HG03139 (cell line): ENCODE measurements at regions not wholly inside any gene's neighbourhood (a gene's known extent, or its start where the extent isn't known, plus 50 kb on each side); places are given as distances from the start of the nearest gene placed in this dataset.

Experiments used
- ATAC-seq: cut with Tn5 transposase; IDR thresholded peaks from one replicate; pipeline ENCODE4 v1.9.1; 2021; ENCODE audit not compliant: unreplicated experiment

DNA sequence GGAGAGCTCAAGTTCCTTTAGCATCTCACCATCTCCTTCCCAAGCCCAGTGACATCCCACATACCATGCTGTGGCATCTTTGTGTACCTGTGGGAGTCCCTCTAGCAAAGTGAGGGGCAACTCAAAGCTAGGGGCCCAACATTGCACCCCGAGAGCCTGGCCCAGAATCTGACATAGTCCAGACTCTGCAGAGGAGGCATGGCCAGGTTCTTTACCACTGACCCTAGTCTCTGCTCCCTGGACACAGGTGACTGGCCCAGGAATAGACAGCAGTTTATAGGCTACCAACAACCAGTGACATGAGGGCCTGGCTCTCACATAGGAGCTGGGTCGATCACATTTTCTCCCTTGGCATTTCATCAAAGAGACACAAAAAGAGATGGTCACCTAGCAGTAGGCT lies 444.0 kb upstream of the ZMIZ1 start:
- ATAC-seq: no peak

DNA sequence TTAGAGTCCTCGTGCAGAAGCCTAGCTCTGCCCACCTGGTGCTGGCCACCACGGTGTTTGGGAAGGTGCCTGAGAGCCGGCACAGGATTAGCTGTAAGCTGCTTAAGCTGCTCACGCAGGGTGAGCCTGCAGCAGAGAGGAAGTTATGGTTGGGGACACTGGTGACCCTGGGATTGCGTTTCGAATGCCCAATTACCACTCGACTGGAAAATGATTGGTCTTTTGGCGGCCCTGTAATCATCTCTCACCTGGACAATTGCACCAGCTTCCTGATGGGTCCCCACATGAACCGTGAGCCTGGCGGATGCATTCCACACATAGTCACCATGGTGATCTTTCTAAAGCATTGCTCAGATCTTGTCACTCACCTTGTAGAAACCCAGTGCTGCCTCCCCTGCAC lies 442.3 kb upstream of the ZMIZ1 start:
- no peak for ATAC-seq

DNA sequence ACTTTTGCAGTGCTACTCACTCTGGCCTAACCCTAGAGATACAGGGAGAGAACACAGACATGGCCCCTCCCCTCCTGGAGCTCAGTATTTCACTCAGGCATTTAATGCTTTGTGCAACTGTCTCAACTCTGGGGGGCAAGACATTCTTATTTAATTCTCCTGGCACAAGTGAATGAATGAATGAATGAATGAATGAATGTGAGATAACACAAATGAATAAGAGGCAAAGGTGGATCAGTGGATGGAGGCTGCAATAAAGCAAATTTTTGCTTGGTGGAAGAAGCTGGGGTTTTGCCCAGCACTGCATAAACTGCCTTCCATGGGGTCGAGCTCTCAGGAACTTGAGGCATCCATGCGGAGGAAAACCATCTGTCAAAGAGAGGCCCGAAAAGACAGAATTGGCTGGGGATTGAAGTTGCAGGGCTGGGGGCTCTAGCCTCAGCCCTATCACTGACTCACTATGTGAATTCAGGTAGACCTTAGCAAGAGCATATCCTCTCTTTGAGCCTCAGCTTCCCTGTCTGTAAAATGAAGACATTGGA lies 441.4 kb upstream of the ZMIZ1 start:
- ATAC-seq: no peak

DNA sequence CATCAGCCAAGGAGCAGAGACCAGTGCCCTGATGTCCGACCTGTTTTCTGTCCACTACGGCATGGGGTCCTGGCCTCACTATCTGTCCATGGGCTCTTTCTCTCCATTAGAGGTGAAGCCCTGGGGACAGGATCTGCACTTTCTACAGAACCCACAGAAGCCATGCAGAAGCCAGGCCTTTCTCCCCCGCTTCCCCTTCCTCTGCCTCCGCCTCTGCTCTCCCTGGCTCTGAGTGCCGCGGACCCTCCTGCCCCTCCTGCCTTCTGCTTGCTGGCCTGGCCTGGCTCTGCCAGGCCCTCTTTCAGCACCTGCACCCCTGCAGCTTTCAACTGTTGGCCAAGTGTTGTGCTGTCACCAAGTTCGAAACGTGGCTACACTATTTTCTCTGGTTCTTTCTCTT lies 439.8 kb upstream of the ZMIZ1 start:
- ATAC-seq: no peak

DNA sequence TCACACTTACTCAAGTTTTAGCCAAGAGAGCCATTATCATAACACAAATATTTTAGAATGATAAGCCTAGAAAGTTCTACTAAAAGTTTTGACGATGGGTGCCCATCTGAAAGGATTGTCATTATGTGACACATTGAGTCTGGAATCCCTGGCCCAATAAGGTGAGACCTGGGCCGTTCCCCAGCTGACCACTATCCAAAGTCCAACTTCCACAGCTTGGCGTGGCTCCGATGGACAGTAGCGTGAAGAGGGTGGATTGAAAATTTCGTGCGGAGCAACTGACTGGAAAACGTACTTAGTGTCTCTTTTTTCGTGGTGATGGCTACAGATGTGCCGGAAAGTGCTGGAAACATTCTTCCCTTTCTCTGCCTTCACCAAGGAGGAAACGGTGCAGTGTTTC lies 439.0 kb upstream of the ZMIZ1 start:
- ATAC-seq: no peak

DNA sequence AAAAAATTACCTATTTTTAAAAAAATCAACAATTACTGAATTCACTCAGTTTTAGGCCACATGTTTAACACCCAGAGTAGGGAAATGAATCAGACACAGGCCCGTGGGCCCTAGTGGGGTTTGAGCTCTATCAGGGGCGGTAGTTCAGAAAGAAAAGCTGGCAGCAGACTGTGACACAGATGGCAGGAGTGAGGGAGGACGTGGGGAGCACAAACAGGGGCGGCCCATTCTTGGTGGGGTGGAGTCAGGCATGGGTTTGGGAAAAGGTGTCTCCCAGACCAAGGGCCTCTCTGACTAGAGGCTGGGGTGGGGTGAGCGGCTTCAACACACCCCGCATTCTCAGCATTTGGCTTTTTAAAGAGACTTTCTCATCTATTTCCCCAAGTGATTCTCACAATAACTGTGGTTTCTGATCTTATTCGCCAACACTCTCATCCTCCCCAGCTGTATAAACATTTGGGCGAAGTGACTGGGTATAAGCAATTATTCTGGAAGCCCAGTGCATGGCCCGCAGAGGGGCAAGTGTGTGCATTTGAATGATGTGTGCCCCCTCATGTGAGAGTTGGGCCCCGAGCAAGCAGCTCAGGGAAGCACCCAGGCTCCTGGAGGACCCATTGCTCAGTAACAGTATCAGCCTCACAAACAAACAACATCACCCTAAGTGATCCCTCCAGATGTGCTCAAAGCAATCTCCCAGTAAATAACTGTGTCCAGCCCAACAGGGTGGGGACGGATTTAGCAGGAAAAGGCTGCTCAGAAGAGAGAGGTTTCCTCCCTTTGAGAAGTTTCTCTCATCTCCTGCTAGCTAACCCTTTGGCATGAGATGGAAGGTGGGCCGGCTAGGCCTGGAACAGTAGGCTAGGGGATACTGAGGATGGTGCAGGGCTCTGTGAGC lies 437.6 kb upstream of the ZMIZ1 start:
- no peak for ATAC-seq

DNA sequence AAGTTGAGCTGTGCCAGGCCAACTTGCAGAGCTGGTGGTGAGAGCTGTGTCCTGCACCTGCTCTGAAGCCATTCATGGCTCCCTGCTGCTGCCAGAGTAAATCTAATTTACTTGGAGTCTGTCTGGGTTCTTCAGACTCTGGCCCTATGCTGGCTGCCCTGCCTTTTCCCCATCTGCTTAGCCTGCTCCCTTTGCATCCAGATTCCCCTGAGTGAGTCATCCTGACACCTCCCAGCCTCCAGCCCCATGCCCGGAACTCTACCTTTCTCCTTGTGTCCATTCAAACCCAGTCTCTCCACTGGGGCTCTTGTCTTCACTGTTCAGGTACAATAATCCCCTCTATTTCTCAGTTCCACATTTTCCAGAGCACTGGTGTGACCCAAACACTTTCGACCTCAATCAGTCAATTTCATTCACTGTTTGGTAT lies 434.4 kb upstream of the ZMIZ1 start:
- ATAC-seq: no peak

DNA sequence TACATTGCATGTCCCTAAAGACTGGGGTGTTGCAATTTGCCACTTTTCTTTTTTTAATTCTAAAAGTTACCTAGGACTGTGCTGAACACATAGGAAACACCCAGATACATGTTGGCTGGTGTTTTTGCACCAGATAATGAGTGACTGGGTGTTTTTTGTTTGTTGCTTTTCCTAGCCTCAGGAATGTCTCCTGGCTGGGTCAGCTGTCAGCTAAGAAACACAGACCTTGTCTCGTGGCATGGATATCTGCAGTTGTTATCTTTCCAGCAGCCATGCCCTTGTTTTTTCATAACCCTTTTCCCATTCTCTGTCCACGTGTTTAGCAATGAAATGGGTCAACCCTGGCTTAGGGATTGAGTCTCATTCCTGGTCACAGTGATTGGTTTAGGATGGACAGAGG lies 433.9 kb upstream of the ZMIZ1 start:
- no peak for ATAC-seq

DNA sequence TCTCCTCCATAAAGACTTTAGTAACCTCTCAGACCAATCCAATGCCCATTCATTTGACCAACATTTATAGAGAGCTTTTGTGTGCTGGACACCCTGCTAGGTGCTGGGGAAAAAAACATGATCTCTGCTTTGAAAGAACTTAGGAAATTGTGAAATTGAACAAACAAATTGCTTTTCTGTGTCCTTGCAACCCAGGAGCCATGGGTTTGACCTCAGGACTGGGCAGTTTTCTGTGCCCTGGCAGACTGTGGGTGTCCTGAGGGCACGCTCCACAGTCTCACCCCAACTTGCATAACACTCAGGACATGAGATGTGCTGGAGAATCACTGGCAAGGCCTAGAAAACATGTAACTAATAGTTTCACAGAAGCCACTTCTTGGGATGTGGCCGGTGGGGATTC lies 429.1 kb upstream of the ZMIZ1 start:
- ATAC-seq: no peak

DNA sequence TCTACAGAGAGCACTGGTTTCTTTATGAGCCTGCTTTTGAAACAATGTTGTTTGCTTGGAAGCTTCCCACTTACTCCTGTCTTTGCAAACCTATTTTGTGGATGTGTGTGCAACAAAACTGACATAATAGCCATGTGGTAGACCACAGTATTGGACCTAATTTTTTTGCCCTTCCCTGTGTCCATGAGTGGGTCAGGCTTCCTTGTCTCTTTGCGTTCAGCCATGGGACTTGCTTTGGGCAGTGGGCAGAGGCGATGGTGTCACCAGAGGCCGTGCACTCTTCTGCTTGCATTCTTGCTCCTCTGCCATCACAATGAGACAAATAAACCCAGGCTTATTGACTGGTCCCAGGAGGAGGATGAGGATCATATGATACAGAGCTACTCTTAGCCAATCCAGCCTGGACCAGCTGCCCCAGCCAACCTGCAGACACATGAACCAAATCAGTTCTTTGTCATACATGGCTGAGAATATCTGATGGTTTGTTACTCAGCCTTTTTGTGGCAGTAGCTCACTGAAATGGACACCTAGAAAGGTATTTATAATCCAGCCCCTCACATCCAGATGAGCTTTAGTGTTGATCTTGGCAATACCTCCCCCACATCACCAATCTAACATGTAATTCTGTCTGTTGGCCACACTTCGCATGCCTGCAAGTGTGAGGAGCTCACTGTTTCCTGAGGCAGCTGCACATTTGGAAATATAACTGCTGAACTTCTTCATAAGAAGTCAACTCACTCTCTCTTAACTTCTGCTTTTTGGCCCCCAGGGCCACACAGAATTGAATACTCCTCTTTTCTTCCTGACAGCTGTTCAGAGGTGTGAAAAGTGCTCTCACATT lies 427.8 kb upstream of the ZMIZ1 start:
- ATAC-seq: no peak

DNA sequence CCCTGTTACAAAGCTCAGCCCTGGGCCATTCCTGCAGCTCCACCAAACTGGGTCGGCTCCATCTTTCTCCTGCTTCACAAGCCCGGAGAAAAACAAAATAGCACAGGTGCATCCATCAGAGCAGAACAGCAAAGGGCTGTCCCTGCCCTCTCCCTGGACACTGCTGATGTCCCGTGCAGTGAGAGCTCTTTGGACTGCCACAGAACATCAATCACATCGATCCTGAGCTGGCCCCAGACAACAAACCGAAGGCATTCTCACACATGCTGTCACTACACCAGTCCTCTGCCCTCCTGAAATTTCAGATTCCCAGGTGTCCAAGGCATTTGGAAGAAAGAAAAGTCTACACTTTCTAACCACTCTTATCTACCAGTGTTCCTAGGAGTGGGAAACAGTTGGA lies 427.1 kb upstream of the ZMIZ1 start:
- ATAC-seq: no peak

DNA sequence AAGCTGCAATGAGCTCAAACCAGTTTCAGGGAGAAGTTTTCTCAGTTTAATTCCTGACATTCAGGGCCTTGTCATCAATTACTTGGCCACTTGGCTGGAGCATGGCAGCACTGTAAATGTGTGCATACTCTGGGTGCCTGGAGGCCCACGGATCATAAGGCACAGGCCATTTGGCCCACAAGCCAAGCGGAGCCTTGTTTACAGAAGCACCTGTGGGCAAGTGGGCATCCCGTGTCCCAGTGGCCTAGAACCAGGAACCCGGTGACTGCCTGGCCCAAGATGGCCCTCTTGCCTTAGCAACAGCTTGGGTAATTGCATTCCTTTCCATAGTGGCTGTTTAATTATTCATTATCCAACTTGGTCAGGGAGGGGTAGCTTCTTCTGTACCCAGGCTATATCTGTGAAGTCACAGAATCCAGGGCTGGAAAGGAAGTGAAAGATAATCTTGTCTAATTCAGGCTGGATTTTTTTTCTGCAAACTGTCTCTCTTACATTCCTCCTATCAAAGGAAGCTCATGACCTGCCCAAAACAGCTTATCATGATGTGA lies 426.4 kb upstream of the ZMIZ1 start:
- no peak for ATAC-seq

DNA sequence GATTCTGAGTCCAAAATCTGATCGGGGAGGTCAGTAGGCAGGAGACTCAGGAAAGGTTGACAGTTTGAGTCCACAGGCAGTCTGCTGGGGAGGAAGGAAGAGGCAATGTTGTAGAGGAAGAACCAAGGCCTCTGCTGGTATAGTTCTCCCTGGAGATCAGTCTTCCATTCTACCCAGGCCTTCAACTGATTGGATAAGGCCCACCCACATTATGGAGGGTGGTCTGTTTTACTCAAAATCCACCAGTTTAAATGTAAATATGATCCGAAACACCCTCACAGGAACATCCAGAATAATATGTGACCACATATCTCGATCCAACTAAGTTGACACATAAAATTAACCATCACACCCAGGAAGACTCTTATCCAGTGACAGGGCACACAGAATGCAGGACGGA lies 425.3 kb upstream of the ZMIZ1 start:
- ATAC-seq: no peak

DNA sequence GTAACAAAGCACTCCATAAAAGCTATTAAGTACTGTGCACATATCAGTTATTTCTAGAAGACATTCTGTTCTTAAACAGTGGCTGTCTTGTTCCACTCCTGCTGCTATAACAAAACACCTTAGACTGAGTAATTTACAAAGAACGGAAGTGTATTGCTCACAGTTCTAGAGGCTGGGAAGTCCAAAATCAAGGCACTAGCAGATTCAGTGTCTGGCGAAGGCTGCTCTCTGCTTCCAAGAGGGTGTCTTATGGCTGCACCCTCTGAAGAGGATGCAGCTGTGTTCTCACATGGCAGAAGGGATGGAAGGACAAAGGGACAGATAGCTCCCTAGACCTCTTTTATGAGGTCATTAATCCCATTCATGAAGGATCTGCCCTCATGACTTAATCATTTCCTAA lies 424.2 kb upstream of the ZMIZ1 start:
- ATAC-seq: no peak

DNA sequence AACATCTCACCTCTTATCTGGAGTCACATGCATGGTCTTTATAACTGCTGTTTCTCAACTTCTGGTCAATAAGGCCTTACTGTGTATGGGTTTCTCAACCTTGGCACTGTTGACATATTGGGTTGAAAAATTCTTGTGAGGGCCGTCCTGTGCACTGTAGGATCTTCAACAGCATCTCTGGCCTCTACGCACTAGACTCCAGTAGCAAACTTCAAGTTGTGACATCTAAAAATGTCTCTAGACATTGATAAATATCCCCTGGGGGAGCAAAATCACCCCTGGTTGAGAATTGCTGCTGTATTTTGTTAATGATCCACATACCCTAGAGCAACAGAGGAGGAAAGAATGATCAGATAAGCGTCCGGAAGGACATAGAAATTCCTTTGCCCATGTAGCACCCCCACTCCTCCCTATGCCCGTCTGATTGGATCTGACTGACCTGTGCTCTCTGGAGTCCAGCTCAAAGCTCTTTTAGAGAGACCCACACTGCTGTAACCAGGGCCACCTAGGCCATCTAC lies 423.5 kb upstream of the ZMIZ1 start:
- ATAC-seq: no peak

DNA sequence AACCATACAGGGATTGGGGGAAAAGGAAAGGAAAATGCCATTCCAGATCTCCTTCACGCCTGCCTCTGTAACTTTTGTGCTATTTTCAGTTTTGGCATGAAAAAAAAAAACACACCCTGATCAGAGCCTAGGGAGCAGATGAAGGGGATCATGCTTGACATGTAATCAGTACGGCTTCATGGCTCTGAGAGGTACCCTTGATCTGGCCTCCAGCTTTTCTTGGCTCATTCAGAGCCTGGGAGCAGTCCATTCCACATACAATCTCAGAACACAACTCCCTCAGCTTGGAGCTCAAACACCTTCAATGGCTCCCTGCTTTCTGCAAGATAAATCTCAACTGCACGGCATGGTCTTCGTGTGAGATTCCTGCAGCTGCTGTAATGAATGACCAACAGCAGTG lies 422.8 kb upstream of the ZMIZ1 start:
- ATAC-seq: no peak

DNA sequence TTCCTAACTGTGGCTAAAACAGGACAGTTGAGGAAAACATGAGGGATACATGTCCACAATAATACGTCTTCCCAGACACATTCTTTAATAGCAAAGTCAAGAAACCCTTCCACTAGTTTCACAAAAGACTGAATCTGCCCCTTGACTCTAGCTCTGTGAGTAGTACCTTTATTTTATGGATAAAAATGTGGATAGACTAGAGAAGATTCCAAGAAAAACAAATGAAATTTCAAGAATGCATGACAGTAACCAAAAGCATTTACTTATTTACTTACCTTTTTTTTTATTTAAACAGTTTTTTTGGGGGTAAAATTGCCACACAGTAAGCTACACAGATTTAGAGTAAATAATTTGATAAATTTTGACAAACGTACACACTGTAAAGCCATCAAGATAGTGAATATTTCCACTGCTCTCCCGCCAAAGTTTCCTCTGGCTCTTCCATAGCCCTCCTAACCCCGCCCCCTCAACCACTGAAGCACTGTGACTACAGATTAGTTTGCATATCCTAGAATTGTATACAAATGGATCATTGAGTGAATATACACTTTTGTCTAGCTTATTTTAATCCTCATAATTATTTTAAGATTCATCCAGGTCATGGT lies 420.4 kb upstream of the ZMIZ1 start:
- no peak for ATAC-seq

DNA sequence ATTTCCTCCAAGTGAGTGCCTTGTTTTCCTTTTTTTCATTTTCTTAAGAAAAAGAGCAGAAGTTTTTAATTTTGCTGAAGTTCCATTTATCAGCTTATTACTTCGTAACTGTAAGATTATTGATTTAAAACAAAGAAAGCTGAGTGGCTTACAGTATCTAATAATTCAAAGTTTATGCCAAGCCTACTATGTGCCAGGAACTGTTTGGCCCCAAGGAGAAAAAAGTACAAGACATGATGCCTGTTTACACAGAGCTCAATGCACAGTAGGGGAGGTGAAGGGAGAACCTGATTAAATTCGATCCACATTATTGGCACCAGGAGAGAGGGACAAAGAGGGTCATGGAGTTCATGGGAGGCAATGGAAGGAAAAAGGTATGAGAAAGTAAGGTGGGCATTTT lies 419.3 kb upstream of the ZMIZ1 start:
- no peak for ATAC-seq

DNA sequence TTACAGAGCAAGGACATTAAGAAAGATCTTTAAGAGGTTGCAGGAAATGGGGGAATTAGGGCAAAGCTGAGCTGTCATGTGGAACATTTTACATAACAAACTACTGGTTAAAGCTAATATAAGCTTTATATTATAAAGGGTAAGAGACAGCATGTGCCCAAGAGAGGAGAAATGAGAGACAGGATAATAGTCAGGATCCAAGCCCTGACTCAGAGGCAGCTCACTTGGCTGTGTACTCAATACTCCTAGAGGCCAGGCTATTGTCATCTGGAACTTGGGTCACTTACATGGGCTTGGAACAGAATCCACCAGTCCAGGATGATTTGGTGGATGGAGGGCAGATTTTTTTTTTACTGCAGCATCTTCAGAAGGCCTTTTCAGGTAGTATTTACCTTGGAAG lies 418.6 kb upstream of the ZMIZ1 start:
- ATAC-seq: no peak

DNA sequence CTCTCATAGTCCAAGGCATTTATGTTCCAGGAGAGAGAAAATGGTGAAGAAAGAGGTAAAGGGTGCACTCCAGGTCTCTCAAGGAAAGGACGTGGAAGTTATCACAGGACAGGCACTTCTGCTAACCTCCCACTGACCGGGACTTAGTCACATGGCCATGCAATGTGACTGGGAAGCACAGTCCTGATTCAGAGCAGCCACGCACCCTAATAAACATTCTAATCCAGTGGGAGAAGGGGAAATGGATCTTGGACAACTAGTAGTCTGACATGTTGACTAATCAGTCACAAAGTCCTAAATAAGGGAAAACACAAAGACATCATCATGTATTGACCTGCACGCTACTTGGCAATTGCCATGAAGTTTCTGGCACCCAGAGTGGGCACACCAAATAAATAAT lies 417.5 kb upstream of the ZMIZ1 start:
- ATAC-seq: no peak

DNA sequence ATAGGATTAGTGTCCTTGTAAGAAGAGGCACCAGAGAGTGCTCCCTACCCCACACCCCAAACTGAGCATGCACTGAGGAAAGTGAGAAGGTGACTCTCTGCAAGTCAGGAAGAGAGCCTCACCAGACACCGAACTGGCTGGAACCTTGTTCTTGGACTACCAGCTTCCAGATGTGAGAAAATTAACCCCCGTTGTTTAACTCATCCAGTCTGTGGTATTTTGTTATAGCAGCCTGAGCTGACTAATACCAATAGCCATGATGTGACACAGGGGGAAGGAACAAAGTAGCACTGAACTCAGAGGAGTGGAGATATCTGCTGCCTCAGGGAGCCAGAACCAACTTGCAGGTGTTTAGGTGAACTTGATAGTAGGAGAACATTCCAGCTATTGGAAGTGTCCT lies 415.2 kb upstream of the ZMIZ1 start:
- no peak for ATAC-seq
